ENCODE measurements at regions not wholly inside any gene's neighbourhood (a gene's known extent, or its start where the extent isn't known, plus 50 kb on each side); places are given as distances from the start of the nearest gene placed in this dataset.

- no peak for TF ChIP-seq CTCF (IDR thresholded peaks at IDR 0.05 in 2 of 3, conservative IDR thresholded peaks at IDR 0.05 in 1 of 3; ENCODE audit: insufficient read depth in 2 of 3, low read depth in 1 of 3, low read length in 3 of 3)
- no peak for TF ChIP-seq NFYB (IDR thresholded peaks at IDR 0.05; ENCODE audit: extremely low read depth, insufficient read length)
- no peak for TF ChIP-seq MXI1 (IDR thresholded peaks at IDR 0.05; ENCODE audit: low read depth, low read length)
- TF ChIP-seq ZBTB11 (CRISPR knock-in tag; IDR thresholded peaks at IDR 0.05), result no peak
- no peak for TF ChIP-seq ZNF57 (CRISPR knock-in tag; IDR thresholded peaks at IDR 0.05)
- TF ChIP-seq ZNF398 (CRISPR knock-in tag; IDR thresholded peaks at IDR 0.05), result no peak
- TF ChIP-seq FOXJ3 (CRISPR knock-in tag; IDR thresholded peaks at IDR 0.05), result no peak
Observed at GRCh38 chr21:28127175-28127785, 865.4 kb downstream of the LTN1 start.
